ENCODE measurements at regions not wholly inside any gene's neighbourhood (a gene's known extent, or its start where the extent isn't known, plus 50 kb on each side); places are given as distances from the start of the nearest gene placed in this dataset.

DNA sequence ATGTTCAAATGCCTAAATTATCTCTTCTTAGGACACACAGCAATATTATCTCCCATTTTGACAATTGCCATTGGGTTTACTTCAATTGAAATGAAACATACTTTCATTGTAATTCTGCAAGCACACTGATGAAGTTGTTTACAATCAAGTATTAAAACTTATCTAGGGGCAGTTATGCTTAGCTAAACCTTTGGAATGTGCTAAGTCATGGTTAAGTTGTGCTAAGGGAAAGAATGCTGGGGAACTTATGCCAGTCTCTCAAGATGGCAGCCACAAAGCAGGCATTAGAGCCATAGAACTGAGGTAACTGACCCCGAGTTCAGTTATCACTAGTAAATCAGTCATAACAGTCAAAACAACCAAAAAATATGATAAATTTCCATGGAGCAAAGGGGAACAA lies 59.1 kb upstream of the NT5E start:
- TF ChIP-seq, protein P1, sequence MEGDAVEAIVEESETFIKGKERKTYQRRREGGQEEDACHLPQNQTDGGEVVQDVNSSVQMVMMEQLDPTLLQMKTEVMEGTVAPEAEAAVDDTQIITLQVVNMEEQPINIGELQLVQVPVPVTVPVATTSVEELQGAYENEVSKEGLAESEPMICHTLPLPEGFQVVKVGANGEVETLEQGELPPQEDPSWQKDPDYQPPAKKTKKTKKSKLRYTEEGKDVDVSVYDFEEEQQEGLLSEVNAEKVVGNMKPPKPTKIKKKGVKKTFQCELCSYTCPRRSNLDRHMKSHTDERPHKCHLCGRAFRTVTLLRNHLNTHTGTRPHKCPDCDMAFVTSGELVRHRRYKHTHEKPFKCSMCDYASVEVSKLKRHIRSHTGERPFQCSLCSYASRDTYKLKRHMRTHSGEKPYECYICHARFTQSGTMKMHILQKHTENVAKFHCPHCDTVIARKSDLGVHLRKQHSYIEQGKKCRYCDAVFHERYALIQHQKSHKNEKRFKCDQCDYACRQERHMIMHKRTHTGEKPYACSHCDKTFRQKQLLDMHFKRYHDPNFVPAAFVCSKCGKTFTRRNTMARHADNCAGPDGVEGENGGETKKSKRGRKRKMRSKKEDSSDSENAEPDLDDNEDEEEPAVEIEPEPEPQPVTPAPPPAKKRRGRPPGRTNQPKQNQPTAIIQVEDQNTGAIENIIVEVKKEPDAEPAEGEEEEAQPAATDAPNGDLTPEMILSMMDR (IDR thresholded peaks at IDR 0.05): no peak
- TF ChIP-seq POLR2A (IDR thresholded peaks at IDR 0.05): no peak
